ENCODE measurements at regions not wholly inside any gene's neighbourhood (a gene's known extent, or its start where the extent isn't known, plus 50 kb on each side); places are given as distances from the start of the nearest gene placed in this dataset.

DNA sequence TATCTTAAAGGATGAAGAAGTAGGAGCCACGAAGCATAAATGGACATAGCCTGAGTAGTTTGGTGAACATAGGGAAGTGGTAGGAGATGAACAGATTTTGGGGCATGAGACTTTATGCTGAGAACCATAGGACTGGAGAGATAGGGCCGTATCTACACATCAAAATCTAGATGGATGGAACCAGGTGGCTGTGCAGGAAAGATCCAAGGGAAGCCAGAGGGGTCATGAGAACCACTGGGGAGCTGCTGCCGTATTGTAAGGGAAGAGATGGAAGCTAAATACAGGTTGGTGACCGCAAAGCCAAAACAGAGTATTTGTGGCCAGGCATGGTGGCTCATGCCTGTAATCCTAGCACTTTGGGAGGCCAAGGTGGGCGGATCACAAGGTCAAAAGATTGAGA lies 124.3 kb downstream of the TRIB2 start:
- no peak for DNase-seq
- CTCF ChIA-PET, result no interaction called here
- Mint-ChIP-seq H3K27ac (no peak overlapping the region), H3K4me1 (no peaks in the 10 kb centered on the region), H3K36me3 (ENCODE audit: low read depth) (no peaks in the 10 kb centered on the region), H3K9me3 (no peaks in the 10 kb centered on the region), H3K27me3 (peaks cover 31% of the 10 kb centered on the region), H3K4me3 (no peak overlapping the region)
- POLR2A ChIA-PET, result no interaction called here

DNA sequence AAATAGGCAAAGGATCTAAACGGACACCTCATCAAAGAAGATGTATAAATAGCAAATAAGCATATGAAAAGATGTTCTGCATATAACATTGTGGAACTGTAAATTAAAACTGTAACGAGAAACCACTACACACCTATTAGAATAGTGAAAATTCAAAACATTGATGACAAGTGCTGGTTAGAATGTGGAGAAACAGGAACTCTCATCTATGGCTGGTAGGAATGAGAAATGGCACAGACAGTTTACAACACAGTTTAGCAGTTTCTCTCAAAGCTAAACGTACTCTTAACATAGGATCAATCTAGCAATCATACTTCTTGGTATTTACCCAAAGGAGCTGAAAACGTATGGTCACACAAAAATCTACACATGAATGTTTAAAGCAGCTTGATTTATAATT lies 126.2 kb downstream of the TRIB2 start:
- POLR2A ChIA-PET, result no interaction called here

GRCh38 chr2:12844511-12844910 lies 127.8 kb downstream of the TRIB2 start:
- Mint-ChIP-seq H3K4me3 (no peak overlapping the region), H3K27ac (no peak overlapping the region), H3K27me3 (peaks cover 44% of the 10 kb centered on the region), H3K36me3 (ENCODE audit: low read depth) (no peaks in the 10 kb centered on the region), H3K9me3 (no peaks in the 10 kb centered on the region), H3K4me1 (no peaks in the 10 kb centered on the region)
- DNase-seq, result no peak
- ChIA-PET CTCF (no interaction called here), POLR2A (no interaction called here)

More for the DNA sequence above, 126.2 kb downstream of the TRIB2 start:
- Mint-ChIP-seq H3K4me3 (no peak overlapping the region), H3K27me3 (peaks cover 30% of the 10 kb centered on the region), H3K36me3 (ENCODE audit: low read depth) (no peaks in the 10 kb centered on the region), H3K4me1 (no peaks in the 10 kb centered on the region), H3K27ac (no peak overlapping the region), H3K9me3 (no peaks in the 10 kb centered on the region)
- CTCF ChIA-PET, result no interaction called here
- DNase-seq, result no peak

DNA sequence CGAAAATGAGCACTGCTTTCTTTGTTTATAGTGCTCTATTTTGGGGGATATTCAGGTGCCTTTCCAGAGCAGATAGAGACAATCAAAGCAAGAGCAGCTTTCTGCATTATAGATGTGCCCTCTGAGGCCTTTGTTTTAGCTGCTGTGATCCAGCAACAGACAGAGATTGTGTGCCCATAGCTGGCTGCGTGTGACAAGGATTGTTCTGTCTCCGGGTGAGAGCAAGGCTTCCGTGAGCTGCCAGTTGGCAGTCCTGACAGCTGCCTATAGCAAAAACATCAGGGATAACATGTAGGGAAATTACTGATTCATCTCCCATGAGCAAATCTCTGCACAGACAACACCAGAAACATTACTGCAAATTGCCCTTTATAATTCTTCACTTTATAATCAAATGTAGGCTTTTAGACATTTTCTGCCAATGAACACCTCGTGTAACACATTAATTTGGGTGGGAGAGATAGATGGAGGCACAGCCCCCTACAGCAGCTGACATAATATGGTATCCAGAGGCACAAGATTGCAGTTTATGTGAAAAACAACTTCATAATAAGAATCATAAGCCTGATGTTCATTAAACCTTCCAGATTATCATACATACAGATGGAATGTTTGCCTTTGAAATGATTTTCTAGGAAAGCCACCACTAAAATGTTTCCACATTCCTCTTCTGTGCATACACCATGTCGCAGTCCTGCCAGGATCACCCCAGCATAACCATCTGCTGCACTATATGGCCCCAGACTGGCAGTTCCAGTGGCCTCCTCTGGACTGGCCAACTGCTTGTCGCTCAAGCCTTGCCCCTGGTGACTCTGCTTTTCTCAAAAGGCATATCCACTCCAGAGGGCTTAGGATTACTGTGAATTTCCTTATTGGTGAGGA lies 131.2 kb downstream of the TRIB2 start:
- Mint-ChIP-seq H3K27ac (no peak overlapping the region), H3K27me3 (peaks cover 38% of the 10 kb centered on the region), H3K4me1 (no peaks in the 10 kb centered on the region), H3K36me3 (ENCODE audit: low read depth) (no peaks in the 10 kb centered on the region), H3K4me3 (no peak overlapping the region), H3K9me3 (peaks cover 2% of the 10 kb centered on the region)
- CTCF ChIA-PET, result no interaction called here
- POLR2A ChIA-PET, result no interaction called here
- DNase-seq, result no peak

DNA sequence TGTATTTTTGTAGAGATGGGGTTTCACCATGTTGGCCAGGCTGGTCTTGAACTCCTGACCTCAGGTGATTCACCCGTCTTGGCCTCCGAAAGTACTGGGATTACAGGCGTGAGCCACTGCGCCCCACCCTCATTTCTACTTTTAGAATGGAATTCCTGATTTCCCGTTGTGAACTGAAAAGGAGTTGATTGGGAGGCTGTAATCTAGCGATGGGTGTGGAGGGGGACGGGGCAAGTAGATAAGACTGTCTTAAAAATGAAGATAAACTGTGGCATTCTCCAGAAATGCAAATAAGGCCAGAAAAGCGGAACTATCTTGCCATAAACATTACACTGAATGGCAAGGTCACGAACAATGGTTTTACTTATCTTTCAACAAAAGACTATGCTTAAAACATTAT lies 135.4 kb downstream of the TRIB2 start:
- H3K27me3 Mint-ChIP-seq, result peaks cover 45% of the 10 kb centered on the region
- H3K36me3 Mint-ChIP-seq (ENCODE audit: low read depth), result no peaks in the 10 kb centered on the region
- ChIA-PET POLR2A (no interaction called here), CTCF (no interaction called here)
- peaks cover 7% of the 10 kb centered on the region for H3K4me1 Mint-ChIP-seq
- H3K27ac Mint-ChIP-seq, result no peak overlapping the region
- no peak overlapping the region for H3K4me3 Mint-ChIP-seq
- H3K9me3 Mint-ChIP-seq, result peaks cover 2% of the 10 kb centered on the region
- no peak for DNase-seq

- peaks cover 33% of the 10 kb centered on the region for H3K27me3 Mint-ChIP-seq
- ChIA-PET POLR2A (no interaction called here), CTCF (no interaction called here)
- no peak overlapping the region for H3K27ac Mint-ChIP-seq
- no peak overlapping the region for H3K4me3 Mint-ChIP-seq
- peaks cover 2% of the 10 kb centered on the region for H3K9me3 Mint-ChIP-seq
- no peaks in the 10 kb centered on the region for H3K36me3 Mint-ChIP-seq (ENCODE audit: low read depth)
- H3K4me1 Mint-ChIP-seq, result peaks cover 7% of the 10 kb centered on the region
- no peak for DNase-seq
Measured at GRCh38 chr2:12854001-12854530, 137.3 kb downstream of the TRIB2 start.

DNA sequence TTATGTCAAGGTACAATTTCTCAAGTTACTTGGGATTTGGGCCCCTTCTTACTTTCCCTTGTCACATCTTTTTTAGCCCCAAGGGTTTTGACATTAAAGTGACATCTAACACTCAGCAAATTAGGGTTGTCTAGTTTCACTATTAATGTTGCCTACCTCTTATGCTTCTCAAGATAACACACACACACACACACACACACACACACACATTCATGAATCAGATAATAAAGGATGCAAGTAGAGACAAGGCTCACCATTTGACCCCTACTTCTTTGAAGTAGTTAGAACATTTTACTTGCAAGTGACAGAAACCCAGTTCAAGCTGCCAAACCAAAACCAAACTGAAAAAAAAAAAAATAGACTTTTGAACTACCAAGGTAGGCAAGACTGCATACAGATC lies 138.8 kb downstream of the TRIB2 start:
- peaks cover 5% of the 10 kb centered on the region for H3K9me3 Mint-ChIP-seq
- H3K27me3 Mint-ChIP-seq, result peaks cover 24% of the 10 kb centered on the region
- peak overlapping the region; percentile 19 for H3K4me3 Mint-ChIP-seq
- H3K36me3 Mint-ChIP-seq (ENCODE audit: low read depth), result no peaks in the 10 kb centered on the region
- ChIA-PET CTCF (no interaction called here), POLR2A (no interaction called here)
- peaks cover 13% of the 10 kb centered on the region for H3K4me1 Mint-ChIP-seq
- no peak for DNase-seq
- peak overlapping the region; percentile 36 for H3K27ac Mint-ChIP-seq

- H3K4me1 Mint-ChIP-seq, result peaks cover 26% of the 10 kb centered on the region
Measured at GRCh38 chr2:12856934-12857601, 140.3 kb downstream of the TRIB2 start.

DNA sequence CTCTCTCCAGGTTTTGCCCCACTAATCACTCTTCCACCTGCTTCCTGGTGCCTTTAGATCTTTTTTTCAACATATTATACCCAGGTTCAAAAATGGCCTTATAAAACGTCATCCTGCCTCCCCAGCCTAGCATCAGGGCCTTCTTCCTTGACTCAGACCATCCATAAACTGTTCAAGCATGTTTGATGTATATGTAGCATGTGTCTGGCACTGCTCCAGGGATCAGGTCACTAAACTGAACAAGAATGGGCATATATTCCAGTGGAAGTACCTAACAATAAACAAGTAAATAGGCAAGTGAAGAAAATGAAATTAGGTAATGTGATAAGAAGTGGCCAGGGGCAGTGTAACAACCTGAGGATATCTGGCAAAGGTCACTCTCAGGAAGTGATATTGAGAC lies 141.2 kb downstream of the TRIB2 start:
- H3K27ac Mint-ChIP-seq, result no peak overlapping the region

More at GRCh38 chr2:12856934-12857601, 140.3 kb downstream of the TRIB2 start:
- peak; percentile 58 for DNase-seq
- ChIA-PET POLR2A (no interaction called here), CTCF (interaction anchor here (0.7 to 1.0 kb wide), 2 partner anchors 74 to 120 kb away, joined by 3 read pairs; no protein-coding TSS in a partner anchor)
- Mint-ChIP-seq H3K9me3 (peaks cover 9% of the 10 kb centered on the region), H3K27me3 (peaks cover 18% of the 10 kb centered on the region), H3K36me3 (ENCODE audit: low read depth) (peaks cover 3% of the 10 kb centered on the region), H3K4me3 (no peak overlapping the region), H3K27ac (no peak overlapping the region)

DNA sequence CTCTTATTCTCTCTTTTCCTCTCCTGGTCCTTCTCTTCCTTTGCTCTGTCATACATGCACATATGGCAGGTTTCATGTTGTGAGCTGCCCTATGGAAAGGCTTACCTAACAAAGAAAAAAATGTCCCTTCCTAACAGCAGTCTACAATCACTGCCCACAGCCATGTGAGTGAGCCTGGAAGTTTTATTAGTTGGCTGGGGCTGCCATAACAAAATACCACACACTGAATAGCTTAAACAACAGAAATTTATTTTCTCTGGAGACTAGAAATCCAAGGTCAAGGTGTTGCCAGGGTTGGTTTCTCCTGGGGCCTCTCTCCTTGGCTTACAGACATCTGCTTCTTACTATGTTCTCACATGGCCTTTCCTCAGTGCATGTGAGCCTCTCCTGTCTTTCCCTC lies 142.1 kb downstream of the TRIB2 start:
- H3K4me1 Mint-ChIP-seq, result peaks cover 32% of the 10 kb centered on the region
- H3K27me3 Mint-ChIP-seq, result peaks cover 14% of the 10 kb centered on the region
- H3K9me3 Mint-ChIP-seq, result peaks cover 23% of the 10 kb centered on the region
- POLR2A ChIA-PET, result no interaction called here
- H3K4me3 Mint-ChIP-seq, result no peak overlapping the region
- peaks cover 11% of the 10 kb centered on the region for H3K36me3 Mint-ChIP-seq (ENCODE audit: low read depth)
- no peak for DNase-seq
- no peak overlapping the region for H3K27ac Mint-ChIP-seq
- CTCF ChIA-PET, result interaction anchor here (1.9 kb wide), 1 partner anchor 142 kb away, joined by 4 read pairs; the partner anchor contains the start of gene TRIB2

More for the DNA sequence above, 141.2 kb downstream of the TRIB2 start:
- Mint-ChIP-seq H3K27me3 (peaks cover 15% of the 10 kb centered on the region), H3K36me3 (ENCODE audit: low read depth) (peaks cover 4% of the 10 kb centered on the region), H3K9me3 (peaks cover 15% of the 10 kb centered on the region), H3K4me3 (no peak overlapping the region), H3K4me1 (peaks cover 32% of the 10 kb centered on the region)
- CTCF ChIA-PET, result no interaction called here
- no peak for DNase-seq
- POLR2A ChIA-PET, result no interaction called here

- peaks cover 39% of the 10 kb centered on the region for H3K9me3 Mint-ChIP-seq
- CTCF ChIA-PET, result interaction anchor here (0.6 to 0.7 kb wide), 2 partner anchors 8 to 132 kb away, joined by 3 read pairs; no protein-coding TSS in a partner anchor
- H3K36me3 Mint-ChIP-seq (ENCODE audit: low read depth), result peaks cover 22% of the 10 kb centered on the region
- H3K27ac Mint-ChIP-seq, result peak overlapping the region; percentile 77
- H3K27me3 Mint-ChIP-seq, result peaks cover 17% of the 10 kb centered on the region
- peaks cover 25% of the 10 kb centered on the region for H3K4me1 Mint-ChIP-seq
- POLR2A ChIA-PET, result no interaction called here
- H3K4me3 Mint-ChIP-seq, result peak overlapping the region; percentile 10
- DNase-seq, result peak; percentile 26
Measured at GRCh38 chr2:12861344-12861930, 144.7 kb downstream of the TRIB2 start.

DNA sequence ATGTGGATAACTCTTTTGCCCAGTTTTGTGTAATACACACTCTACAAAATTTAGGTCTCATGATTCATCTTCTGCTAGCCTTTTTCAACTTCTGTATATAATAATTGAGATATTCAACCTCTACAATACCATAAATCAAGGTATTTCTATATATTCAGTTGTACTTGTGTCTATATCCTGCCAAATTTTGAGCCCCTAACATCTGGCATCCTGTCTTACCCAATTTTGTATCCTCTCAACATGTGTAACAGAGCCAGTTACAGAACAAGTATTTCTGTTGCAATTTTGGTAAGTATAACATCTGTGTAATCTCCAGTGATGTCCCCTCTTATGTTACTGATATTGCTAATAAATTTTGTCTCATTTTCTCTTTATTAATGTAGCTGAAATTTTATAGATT lies 145.8 kb downstream of the TRIB2 start:
- H3K9me3 Mint-ChIP-seq, result peaks cover 40% of the 10 kb centered on the region
- H3K4me3 Mint-ChIP-seq, result no peak overlapping the region
- H3K27me3 Mint-ChIP-seq, result peaks cover 24% of the 10 kb centered on the region
- no peak overlapping the region for H3K27ac Mint-ChIP-seq
- DNase-seq, result no peak
- peaks cover 25% of the 10 kb centered on the region for H3K4me1 Mint-ChIP-seq
- POLR2A ChIA-PET, result no interaction called here
- H3K36me3 Mint-ChIP-seq (ENCODE audit: low read depth), result peaks cover 22% of the 10 kb centered on the region
- CTCF ChIA-PET, result no interaction called here

DNA sequence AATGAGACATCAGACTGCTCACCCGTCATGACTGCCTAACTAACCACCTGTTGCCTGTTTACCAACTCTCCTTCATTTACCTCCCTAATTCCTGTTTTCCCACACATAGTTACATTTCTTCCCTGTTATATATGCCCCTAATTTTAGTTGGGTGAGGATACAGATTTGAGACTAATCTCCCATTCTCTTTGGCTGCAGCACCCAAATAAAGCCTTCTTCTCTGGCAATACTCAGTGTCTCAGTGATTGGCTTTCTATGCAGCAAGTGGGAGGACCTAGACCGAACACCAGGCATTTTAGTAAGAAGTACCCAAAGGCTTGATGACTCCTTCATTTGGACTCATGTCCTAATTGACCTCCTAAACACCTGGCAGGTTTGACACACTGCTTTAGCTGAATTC lies 147.2 kb downstream of the TRIB2 start:
- peaks cover 25% of the 10 kb centered on the region for H3K4me1 Mint-ChIP-seq
- H3K36me3 Mint-ChIP-seq (ENCODE audit: low read depth), result peaks cover 22% of the 10 kb centered on the region
- peaks cover 40% of the 10 kb centered on the region for H3K9me3 Mint-ChIP-seq
- peaks cover 33% of the 10 kb centered on the region for H3K27me3 Mint-ChIP-seq
- no peak overlapping the region for H3K27ac Mint-ChIP-seq
- H3K4me3 Mint-ChIP-seq, result no peak overlapping the region
- POLR2A ChIA-PET, result no interaction called here
- CTCF ChIA-PET, result no interaction called here
- no peak for DNase-seq

Measured in activated CD4-positive, alpha-beta T cell treated with anti-CD3 and anti-CD28 coated beads, Interleukin-2, amount 10 ng/mL, durations not matched to agents 7 days and 5 days (primary cell).